ENCODE measurements at regions not wholly inside any gene's neighbourhood (a gene's known extent, or its start where the extent isn't known, plus 50 kb on each side); places are given as distances from the start of the nearest gene placed in this dataset.

DNA sequence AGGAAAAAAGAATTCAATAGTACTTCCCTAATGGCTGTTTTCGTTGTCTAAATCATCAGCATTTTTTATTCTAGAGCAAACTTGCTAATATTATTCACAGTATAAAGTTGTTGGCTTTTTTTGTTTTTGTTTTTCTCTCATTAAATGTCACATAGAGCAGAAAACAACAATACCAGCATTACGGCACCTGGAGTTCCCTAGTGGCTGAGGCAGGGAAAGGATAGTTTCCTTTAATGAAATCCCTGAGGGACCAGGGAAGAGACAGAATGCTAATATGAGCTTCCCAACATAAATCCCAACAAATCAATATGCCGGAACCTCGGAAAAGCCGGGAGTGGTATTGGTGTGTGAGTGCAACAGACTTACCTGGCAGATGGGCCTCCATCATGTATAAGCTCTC is 235.2 kb upstream of the ASCC3 start (continued):
- TF ChIP-seq, protein P1, sequence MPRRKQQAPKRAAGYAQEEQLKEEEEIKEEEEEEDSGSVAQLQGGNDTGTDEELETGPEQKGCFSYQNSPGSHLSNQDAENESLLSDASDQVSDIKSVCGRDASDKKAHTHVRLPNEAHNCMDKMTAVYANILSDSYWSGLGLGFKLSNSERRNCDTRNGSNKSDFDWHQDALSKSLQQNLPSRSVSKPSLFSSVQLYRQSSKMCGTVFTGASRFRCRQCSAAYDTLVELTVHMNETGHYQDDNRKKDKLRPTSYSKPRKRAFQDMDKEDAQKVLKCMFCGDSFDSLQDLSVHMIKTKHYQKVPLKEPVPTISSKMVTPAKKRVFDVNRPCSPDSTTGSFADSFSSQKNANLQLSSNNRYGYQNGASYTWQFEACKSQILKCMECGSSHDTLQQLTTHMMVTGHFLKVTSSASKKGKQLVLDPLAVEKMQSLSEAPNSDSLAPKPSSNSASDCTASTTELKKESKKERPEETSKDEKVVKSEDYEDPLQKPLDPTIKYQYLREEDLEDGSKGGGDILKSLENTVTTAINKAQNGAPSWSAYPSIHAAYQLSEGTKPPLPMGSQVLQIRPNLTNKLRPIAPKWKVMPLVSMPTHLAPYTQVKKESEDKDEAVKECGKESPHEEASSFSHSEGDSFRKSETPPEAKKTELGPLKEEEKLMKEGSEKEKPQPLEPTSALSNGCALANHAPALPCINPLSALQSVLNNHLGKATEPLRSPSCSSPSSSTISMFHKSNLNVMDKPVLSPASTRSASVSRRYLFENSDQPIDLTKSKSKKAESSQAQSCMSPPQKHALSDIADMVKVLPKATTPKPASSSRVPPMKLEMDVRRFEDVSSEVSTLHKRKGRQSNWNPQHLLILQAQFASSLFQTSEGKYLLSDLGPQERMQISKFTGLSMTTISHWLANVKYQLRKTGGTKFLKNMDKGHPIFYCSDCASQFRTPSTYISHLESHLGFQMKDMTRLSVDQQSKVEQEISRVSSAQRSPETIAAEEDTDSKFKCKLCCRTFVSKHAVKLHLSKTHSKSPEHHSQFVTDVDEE (CRISPR knock-in tag; IDR thresholded peaks at IDR 0.05) = no peak
- TF ChIP-seq, protein P2, sequence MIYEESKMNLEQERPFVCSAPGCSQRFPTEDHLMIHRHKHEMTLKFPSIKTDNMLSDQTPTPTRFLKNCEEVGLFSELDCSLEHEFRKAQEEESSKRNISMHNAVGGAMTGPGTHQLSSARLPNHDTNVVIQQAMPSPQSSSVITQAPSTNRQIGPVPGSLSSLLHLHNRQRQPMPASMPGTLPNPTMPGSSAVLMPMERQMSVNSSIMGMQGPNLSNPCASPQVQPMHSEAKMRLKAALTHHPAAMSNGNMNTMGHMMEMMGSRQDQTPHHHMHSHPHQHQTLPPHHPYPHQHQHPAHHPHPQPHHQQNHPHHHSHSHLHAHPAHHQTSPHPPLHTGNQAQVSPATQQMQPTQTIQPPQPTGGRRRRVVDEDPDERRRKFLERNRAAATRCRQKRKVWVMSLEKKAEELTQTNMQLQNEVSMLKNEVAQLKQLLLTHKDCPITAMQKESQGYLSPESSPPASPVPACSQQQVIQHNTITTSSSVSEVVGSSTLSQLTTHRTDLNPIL (CRISPR knock-in tag; IDR thresholded peaks at IDR 0.05; ENCODE audit: low read depth) = no peak

DNA sequence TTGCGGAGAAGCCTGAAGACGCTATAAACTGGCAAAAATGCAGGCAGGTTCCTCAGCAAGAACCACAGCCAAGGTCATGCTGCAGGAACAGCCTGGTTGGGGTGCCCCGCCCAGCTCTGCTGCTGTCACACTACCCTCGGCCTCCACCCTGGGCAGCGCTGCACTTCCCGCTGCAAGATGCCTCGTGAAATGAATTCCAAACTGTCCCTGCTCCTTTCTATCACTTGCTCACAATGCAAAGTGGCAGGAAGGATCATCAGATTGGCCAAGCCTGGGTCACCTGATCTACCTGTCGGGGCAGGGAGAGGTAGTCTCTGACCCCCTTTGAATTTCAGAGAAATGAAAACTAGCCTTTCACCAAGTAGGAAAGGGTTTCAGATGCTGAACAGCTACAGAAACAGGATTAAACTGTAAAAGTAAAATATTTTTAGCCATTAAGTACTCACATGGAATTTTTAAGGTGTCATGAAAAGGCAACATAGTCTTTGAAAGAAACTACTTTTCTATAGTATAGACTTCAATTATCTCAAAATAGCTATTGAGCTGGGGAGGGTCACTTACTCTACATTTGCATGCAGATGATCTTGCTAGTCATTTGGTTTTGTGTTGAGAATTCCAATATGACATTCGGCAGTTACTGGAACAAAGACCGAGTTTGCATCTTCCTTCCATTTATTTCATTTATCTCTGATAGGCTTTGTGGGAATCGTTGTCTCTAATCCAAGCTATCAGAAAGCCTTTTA is 236.4 kb upstream of the ASCC3 start:
- ATAC-seq = no peak
- TF ChIP-seq ZC3H10 (CRISPR knock-in tag; IDR thresholded peaks at IDR 0.05) (no peak), ZNF8 (CRISPR knock-in tag; IDR thresholded peaks at IDR 0.05) (no peak)

DNA sequence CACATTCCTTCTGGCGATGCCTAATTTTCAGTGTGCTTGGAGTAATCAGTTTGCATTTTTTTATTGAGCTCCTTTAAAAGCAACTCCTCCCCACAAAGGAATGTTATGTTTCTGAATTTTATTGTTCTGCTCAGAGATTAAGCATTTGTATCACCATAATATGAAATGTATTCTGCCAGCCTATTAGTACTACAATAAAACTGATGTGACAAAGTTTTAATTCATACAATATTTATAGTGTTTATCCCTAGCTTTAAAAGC is 236.9 kb upstream of the ASCC3 start:
- no peak for ATAC-seq
- TF ChIP-seq ZNF8 (CRISPR knock-in tag; IDR thresholded peaks at IDR 0.05) (no peak), PPARA (CRISPR knock-in tag; IDR thresholded peaks at IDR 0.05; ENCODE audit: borderline replicate concordance) (no peak), SNAI2 (CRISPR knock-in tag; IDR thresholded peaks at IDR 0.05) (no peak), ZFP30 (CRISPR knock-in tag; IDR thresholded peaks at IDR 0.05) (no peak), BACH2 (CRISPR knock-in tag; IDR thresholded peaks at IDR 0.05; ENCODE audit: borderline replicate concordance) (no peak), ZNF565 (CRISPR knock-in tag; conservative IDR thresholded peaks at IDR 0.05; ENCODE audit: low read depth) (no peak)

DNA sequence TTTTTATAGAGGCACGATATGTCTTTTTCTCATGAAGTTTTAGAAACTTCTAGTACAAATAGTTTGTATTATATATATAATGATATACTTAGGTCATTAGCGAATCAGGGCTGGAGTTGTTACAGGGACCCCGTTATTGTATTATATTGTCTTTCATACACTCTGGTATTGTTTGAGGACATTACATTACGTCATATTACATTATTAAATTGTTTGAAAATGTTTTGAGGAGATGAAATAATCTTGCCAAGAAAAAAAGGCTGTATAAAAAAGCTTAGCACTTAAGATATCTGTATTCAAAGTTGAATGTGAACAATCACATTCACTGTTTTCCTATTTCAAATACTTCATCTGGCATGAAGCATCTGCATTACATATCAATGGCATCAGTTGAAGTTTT is 239.6 kb upstream of the ASCC3 start:
- TF ChIP-seq RARB (CRISPR knock-in tag; IDR thresholded peaks at IDR 0.05) (no peak), SNAI2 (CRISPR knock-in tag; IDR thresholded peaks at IDR 0.05) (no peak), ZNF70 (CRISPR knock-in tag; IDR thresholded peaks at IDR 0.05) (no peak), ZNF8 (CRISPR knock-in tag; IDR thresholded peaks at IDR 0.05) (no peak), CSDC2 (CRISPR knock-in tag; IDR thresholded peaks at IDR 0.05) (no peak), TOX (CRISPR knock-in tag; IDR thresholded peaks at IDR 0.05; ENCODE audit: borderline replicate concordance) (no peak), ZFP30 (CRISPR knock-in tag; IDR thresholded peaks at IDR 0.05) (no peak), ESRRG (CRISPR knock-in tag; IDR thresholded peaks at IDR 0.05) (no peak), PPARA (CRISPR knock-in tag; IDR thresholded peaks at IDR 0.05; ENCODE audit: borderline replicate concordance) (no peak), OSR1 (CRISPR knock-in tag; IDR thresholded peaks at IDR 0.05) (no peak), ISL1 (CRISPR knock-in tag; IDR thresholded peaks at IDR 0.05) (no peak)
- TF ChIP-seq, protein P3, sequence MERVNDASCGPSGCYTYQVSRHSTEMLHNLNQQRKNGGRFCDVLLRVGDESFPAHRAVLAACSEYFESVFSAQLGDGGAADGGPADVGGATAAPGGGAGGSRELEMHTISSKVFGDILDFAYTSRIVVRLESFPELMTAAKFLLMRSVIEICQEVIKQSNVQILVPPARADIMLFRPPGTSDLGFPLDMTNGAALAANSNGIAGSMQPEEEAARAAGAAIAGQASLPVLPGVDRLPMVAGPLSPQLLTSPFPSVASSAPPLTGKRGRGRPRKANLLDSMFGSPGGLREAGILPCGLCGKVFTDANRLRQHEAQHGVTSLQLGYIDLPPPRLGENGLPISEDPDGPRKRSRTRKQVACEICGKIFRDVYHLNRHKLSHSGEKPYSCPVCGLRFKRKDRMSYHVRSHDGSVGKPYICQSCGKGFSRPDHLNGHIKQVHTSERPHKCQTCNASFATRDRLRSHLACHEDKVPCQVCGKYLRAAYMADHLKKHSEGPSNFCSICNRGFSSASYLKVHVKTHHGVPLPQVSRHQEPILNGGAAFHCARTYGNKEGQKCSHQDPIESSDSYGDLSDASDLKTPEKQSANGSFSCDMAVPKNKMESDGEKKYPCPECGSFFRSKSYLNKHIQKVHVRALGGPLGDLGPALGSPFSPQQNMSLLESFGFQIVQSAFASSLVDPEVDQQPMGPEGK (CRISPR knock-in tag; IDR thresholded peaks at IDR 0.05; ENCODE audit: borderline replicate concordance) = no peak
- TF ChIP-seq, protein P4, sequence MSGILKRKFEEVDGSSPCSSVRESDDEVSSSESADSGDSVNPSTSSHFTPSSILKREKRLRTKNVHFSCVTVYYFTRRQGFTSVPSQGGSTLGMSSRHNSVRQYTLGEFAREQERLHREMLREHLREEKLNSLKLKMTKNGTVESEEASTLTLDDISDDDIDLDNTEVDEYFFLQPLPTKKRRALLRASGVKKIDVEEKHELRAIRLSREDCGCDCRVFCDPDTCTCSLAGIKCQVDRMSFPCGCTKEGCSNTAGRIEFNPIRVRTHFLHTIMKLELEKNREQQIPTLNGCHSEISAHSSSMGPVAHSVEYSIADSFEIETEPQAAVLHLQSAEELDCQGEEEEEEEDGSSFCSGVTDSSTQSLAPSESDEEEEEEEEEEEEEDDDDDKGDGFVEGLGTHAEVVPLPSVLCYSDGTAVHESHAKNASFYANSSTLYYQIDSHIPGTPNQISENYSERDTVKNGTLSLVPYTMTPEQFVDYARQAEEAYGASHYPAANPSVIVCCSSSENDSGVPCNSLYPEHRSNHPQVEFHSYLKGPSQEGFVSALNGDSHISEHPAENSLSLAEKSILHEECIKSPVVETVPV (CRISPR knock-in tag; IDR thresholded peaks at IDR 0.05) = no peak
- no peak for ATAC-seq

DNA sequence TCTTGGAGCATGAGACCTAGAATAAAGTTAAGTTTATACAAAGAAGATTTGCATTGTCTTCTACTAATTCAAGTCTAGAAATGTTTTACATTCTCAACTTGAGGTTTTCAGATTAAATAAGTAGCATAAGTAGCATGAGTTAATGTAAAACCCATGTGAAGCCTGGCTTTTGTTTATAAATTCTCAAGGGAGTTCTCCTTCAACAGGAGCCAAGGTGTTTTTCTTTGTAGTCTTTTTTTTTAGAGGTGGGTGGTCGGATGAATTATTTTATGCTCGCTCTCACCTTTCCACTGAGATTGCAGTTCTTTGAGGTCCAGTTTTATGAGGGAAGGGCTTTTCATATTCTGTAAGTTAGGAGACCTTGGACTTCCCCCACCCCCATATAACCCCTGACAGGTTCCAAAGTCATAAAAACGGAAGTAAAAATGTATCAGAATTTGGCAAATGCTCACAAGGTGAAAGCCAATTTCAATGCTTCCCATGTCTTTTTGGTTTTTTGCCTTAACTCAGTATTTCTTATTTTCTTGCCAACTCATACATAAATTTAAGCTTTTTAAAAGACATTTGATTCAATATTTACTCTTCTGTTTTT is 244.3 kb upstream of the ASCC3 start:
- TF ChIP-seq ZFP3 (CRISPR knock-in tag; IDR thresholded peaks at IDR 0.05) (no peak), SNAI2 (CRISPR knock-in tag; IDR thresholded peaks at IDR 0.05) (no peak), BACH2 (CRISPR knock-in tag; IDR thresholded peaks at IDR 0.05; ENCODE audit: borderline replicate concordance) (no peak), ARNTL (CRISPR knock-in tag; IDR thresholded peaks at IDR 0.05; ENCODE audit: borderline replicate concordance, low read depth) (no peak)
- TF ChIP-seq, protein P3 (CRISPR knock-in tag; IDR thresholded peaks at IDR 0.05; ENCODE audit: borderline replicate concordance) = no peak
- ATAC-seq = no peak
